ENCODE measurements at regions not wholly inside any gene's neighbourhood (a gene's known extent, or its start where the extent isn't known, plus 50 kb on each side); places are given as distances from the start of the nearest gene placed in this dataset.

GRCh38 chr5:91535499-91535898 is 152.4 kb upstream of the ARRDC3 start:
- TF ChIP-seq CTCF (IDR thresholded peaks at IDR 0.05; ENCODE audit: insufficient read depth, low read length) (no peak), POLR2AphosphoS5 (IDR thresholded peaks at IDR 0.05; ENCODE audit: low read depth) (no peak)

Data from HL-60 (cell line).